ENCODE measurements at regions not wholly inside any gene's neighbourhood (a gene's known extent, or its start where the extent isn't known, plus 50 kb on each side); places are given as distances from the start of the nearest gene placed in this dataset.

DNA sequence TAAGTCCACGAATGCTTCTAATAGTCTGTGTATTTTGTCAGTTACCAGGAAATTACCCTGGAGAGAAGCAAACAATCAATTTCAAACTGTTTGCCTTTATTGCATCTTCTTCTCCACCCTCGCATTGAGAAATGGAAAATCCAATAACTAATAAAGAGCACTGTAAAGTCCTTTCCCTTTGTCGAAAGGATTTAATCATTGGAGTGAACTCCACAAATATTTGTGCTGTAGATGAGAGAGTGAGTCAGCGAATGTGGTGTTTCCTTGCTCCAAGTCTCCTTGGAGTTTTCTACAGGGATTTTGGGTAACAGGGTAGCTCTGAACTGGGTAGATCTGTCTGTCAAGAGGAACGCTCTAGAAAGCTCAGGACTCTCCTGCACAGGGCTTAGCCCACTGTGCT lies 240.2 kb downstream of the KCNS3 start:
- no peak overlapping the region for H3K27ac ChIP-seq (ENCODE audit: low read depth in 1 of 2, low read length in 2 of 2)
- H3K9me3 ChIP-seq (ENCODE audit: control insufficient read depth in 4 of 4, low read length in 3 of 4), result no peaks in the 10 kb centered on the region
- H3K27me3 ChIP-seq (ENCODE audit: control insufficient read depth in 4 of 4, insufficient read depth in 4 of 4, low read length in 3 of 4), result peaks cover 0 to 8% (median 0%) of the 10 kb centered on the region in 4 donors
- no peak overlapping the region for H3K9ac ChIP-seq (ENCODE audit: low read depth in 1 of 2, low read length in 2 of 2)
- no peaks in the 10 kb centered on the region for H3K4me1 ChIP-seq (ENCODE audit: control insufficient read depth in 4 of 4, insufficient read depth in 4 of 4, low read length in 3 of 4)
- 51% methylated on average over 5 of the region's 5 CpGs for WGBS
- TF ChIP-seq HNF4A (conservative IDR thresholded peaks at IDR 0.05) (peak in 1 of 2 donors; percentile 10), JUND (IDR thresholded peaks at IDR 0.05) (no peak)
- H3K36me3 ChIP-seq (ENCODE audit: control insufficient read depth in 4 of 4, insufficient read depth in 3 of 4, low read depth in 1 of 4, low read length in 3 of 4), result no peaks in the 10 kb centered on the region
- H3K4me3 ChIP-seq (ENCODE audit: low read depth in 1 of 3, low read length in 3 of 3), result no peak overlapping the region
- DNase-seq (ENCODE audit: low spot score), result no peak

- no peak for DNase-seq (ENCODE audit: low spot score)
- no peak for TF ChIP-seq FOXA1 (IDR thresholded peaks at IDR 0.05)
- no peak for TF ChIP-seq SP1 (IDR thresholded peaks at IDR 0.05)
- TF ChIP-seq, protein P1, sequence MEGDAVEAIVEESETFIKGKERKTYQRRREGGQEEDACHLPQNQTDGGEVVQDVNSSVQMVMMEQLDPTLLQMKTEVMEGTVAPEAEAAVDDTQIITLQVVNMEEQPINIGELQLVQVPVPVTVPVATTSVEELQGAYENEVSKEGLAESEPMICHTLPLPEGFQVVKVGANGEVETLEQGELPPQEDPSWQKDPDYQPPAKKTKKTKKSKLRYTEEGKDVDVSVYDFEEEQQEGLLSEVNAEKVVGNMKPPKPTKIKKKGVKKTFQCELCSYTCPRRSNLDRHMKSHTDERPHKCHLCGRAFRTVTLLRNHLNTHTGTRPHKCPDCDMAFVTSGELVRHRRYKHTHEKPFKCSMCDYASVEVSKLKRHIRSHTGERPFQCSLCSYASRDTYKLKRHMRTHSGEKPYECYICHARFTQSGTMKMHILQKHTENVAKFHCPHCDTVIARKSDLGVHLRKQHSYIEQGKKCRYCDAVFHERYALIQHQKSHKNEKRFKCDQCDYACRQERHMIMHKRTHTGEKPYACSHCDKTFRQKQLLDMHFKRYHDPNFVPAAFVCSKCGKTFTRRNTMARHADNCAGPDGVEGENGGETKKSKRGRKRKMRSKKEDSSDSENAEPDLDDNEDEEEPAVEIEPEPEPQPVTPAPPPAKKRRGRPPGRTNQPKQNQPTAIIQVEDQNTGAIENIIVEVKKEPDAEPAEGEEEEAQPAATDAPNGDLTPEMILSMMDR (IDR thresholded peaks at IDR 0.05; ENCODE audit: low read depth, low read length, missing input control), result peak; percentile 33
- peak; percentile 58 to 66 for TF ChIP-seq RAD21 (IDR thresholded peaks at IDR 0.05)
- 47% methylated on average over 2 of the region's 2 CpGs for WGBS
These were observed 239.1 kb downstream of the KCNS3 start for GRCh38 chr2:18117592-18117991.

DNA sequence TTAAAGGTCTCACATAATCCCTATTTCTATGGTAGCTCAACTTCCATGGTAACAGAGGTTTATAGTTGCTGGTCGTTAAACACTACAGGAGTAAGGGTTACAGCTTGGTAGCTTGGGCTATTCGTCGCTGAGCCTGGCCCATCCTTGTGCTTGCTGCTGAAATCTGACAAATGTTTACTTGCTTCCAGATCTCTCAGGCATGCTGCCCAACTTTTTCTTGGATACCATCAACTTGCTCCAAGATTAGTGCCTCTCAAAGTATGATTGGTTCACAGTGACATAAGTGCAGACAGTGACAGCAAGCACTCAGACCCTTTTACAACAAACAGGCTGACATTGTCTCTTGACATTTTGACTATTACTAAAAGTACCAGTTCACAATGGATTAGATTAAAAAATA lies 231.8 kb downstream of the KCNS3 start:
- DNase-seq (ENCODE audit: low spot score), result no peak
- Histone ChIP-seq H3K27me3 (ENCODE audit: control insufficient read depth in 4 of 4, insufficient read depth in 4 of 4, low read length in 3 of 4) (no peaks in the 10 kb centered on the region), H3K36me3 (ENCODE audit: control insufficient read depth in 4 of 4, insufficient read depth in 3 of 4, low read depth in 1 of 4, low read length in 3 of 4) (no peaks in the 10 kb centered on the region), H3K4me1 (ENCODE audit: control insufficient read depth in 4 of 4, insufficient read depth in 4 of 4, low read length in 3 of 4) (no peaks in the 10 kb centered on the region), H3K4me3 (ENCODE audit: low read depth in 1 of 3, low read length in 3 of 3) (no peak overlapping the region), H3K27ac (ENCODE audit: low read depth in 1 of 2, low read length in 2 of 2) (no peak overlapping the region), H3K9ac (ENCODE audit: low read depth in 1 of 2, low read length in 2 of 2) (no peak overlapping the region), H3K9me3 (ENCODE audit: control insufficient read depth in 4 of 4, low read length in 3 of 4) (no peaks in the 10 kb centered on the region)
- WGBS, result 74% methylated on average over 3 of the region's 3 CpGs
- TF ChIP-seq, protein P2, sequence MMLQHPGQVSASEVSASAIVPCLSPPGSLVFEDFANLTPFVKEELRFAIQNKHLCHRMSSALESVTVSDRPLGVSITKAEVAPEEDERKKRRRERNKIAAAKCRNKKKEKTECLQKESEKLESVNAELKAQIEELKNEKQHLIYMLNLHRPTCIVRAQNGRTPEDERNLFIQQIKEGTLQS (IDR thresholded peaks at IDR 0.05), result no peak
- TF ChIP-seq HNF4G (IDR thresholded peaks at IDR 0.05) (no peak), GABPA (IDR thresholded peaks at IDR 0.05 in 1 of 2, conservative IDR thresholded peaks at IDR 0.05 in 1 of 2) (no peak), EGR1 (IDR thresholded peaks at IDR 0.05; ENCODE audit: low read depth in 2 of 2) (no peak), SP1 (IDR thresholded peaks at IDR 0.05) (no peak)

More at GRCh38 chr2:18117592-18117991, 239.1 kb downstream of the KCNS3 start:
- H3K9me3 ChIP-seq (ENCODE audit: control insufficient read depth in 4 of 4, low read length in 3 of 4), result no peaks in the 10 kb centered on the region
- no peak overlapping the region for H3K27ac ChIP-seq (ENCODE audit: low read depth in 1 of 2, low read length in 2 of 2)
- H3K9ac ChIP-seq (ENCODE audit: low read depth in 1 of 2, low read length in 2 of 2), result no peak overlapping the region
- no peaks in the 10 kb centered on the region for H3K36me3 ChIP-seq (ENCODE audit: control insufficient read depth in 4 of 4, insufficient read depth in 3 of 4, low read depth in 1 of 4, low read length in 3 of 4)
- H3K27me3 ChIP-seq (ENCODE audit: control insufficient read depth in 4 of 4, insufficient read depth in 4 of 4, low read length in 3 of 4), result peaks cover 0 to 6% (median 0%) of the 10 kb centered on the region in 4 donors
- no peaks in the 10 kb centered on the region for H3K4me1 ChIP-seq (ENCODE audit: control insufficient read depth in 4 of 4, insufficient read depth in 4 of 4, low read length in 3 of 4)
- H3K4me3 ChIP-seq (ENCODE audit: low read depth in 1 of 3, low read length in 3 of 3), result no peak overlapping the region

DNA sequence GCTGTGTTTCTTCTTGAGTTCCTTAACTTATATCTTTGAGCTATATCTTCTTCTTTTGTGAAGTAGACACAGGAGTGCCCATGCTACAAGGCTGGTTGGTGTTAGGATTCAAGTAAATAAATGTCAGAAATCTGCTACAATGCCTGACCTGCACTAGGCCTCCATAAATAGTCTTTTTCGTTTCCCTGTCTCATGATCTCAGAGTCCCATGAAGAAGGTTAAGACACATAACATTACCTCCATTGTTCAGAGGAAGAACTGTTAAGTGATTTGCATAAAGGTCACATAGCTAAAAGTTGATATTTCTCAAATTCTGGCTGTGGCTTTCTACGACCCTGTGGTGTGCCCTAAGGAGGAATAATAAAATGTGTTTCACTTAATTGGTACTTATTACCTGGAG lies 228.4 kb downstream of the KCNS3 start:
- Histone ChIP-seq H3K36me3 (ENCODE audit: control insufficient read depth in 4 of 4, insufficient read depth in 3 of 4, low read depth in 1 of 4, low read length in 3 of 4) (no peaks in the 10 kb centered on the region), H3K9ac (ENCODE audit: low read depth in 1 of 2, low read length in 2 of 2) (no peak overlapping the region), H3K9me3 (ENCODE audit: control insufficient read depth in 4 of 4, low read length in 3 of 4) (no peaks in the 10 kb centered on the region), H3K27ac (ENCODE audit: low read depth in 1 of 2, low read length in 2 of 2) (no peak overlapping the region), H3K27me3 (ENCODE audit: control insufficient read depth in 4 of 4, insufficient read depth in 4 of 4, low read length in 3 of 4) (no peaks in the 10 kb centered on the region), H3K4me1 (ENCODE audit: control insufficient read depth in 4 of 4, insufficient read depth in 4 of 4, low read length in 3 of 4) (no peaks in the 10 kb centered on the region), H3K4me3 (ENCODE audit: low read depth in 1 of 3, low read length in 3 of 3) (no peak overlapping the region)
- DNase-seq (ENCODE audit: low spot score), result no peak
- 70% methylated on average over 2 of the region's 2 CpGs for whole genome bisulfite sequencing
- TF ChIP-seq RXRA (IDR thresholded peaks at IDR 0.05), result no peak
- TF ChIP-seq, protein P3, sequence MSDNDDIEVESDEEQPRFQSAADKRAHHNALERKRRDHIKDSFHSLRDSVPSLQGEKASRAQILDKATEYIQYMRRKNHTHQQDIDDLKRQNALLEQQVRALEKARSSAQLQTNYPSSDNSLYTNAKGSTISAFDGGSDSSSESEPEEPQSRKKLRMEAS (IDR thresholded peaks at IDR 0.05), result no peak
- TF ChIP-seq FOXA2 (IDR thresholded peaks at IDR 0.05), result no peak
- no peak for TF ChIP-seq GABPA (IDR thresholded peaks at IDR 0.05 in 1 of 2, conservative IDR thresholded peaks at IDR 0.05 in 1 of 2)
- TF ChIP-seq, protein P4, sequence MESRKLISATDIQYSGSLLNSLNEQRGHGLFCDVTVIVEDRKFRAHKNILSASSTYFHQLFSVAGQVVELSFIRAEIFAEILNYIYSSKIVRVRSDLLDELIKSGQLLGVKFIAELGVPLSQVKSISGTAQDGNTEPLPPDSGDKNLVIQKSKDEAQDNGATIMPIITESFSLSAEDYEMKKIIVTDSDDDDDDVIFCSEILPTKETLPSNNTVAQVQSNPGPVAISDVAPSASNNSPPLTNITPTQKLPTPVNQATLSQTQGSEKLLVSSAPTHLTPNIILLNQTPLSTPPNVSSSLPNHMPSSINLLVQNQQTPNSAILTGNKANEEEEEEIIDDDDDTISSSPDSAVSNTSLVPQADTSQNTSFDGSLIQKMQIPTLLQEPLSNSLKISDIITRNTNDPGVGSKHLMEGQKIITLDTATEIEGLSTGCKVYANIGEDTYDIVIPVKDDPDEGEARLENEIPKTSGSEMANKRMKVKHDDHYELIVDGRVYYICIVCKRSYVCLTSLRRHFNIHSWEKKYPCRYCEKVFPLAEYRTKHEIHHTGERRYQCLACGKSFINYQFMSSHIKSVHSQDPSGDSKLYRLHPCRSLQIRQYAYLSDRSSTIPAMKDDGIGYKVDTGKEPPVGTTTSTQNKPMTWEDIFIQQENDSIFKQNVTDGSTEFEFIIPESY (IDR thresholded peaks at IDR 0.05), result no peak
- TF ChIP-seq NR2F2 (IDR thresholded peaks at IDR 0.05), result no peak
- TF ChIP-seq YY1 (IDR thresholded peaks at IDR 0.05), result no peak
- no peak for TF ChIP-seq EGR1 (IDR thresholded peaks at IDR 0.05; ENCODE audit: low read depth in 2 of 2)
- TF ChIP-seq, protein P1 (IDR thresholded peaks at IDR 0.05; ENCODE audit: low read depth, low read length, missing input control), result no peak
- no peak for TF ChIP-seq SP1 (IDR thresholded peaks at IDR 0.05)

Measured in liver (tissue), 8 donors.